ENCODE measurements at regions not wholly inside any gene's neighbourhood (a gene's known extent, or its start where the extent isn't known, plus 50 kb on each side); places are given as distances from the start of the nearest gene placed in this dataset.

GRCh38 chr6:167491438-167492099 is 166.7 kb downstream of the TTLL2 start:
- TF ChIP-seq EZH2 (IDR thresholded peaks at IDR 0.05; ENCODE audit: low read length, unreplicated experiment): no peak
- no peak for TF ChIP-seq CTCF (conservative IDR thresholded peaks at IDR 0.05; ENCODE audit: low read depth, low read length)
- TF ChIP-seq EZH2phosphoT487 (IDR thresholded peaks at IDR 0.05; ENCODE audit: borderline replicate concordance, low read length): no peak
- H3K9me2 ChIP-seq (replicated peaks; ENCODE audit: low read length): no peaks in the 10 kb centered on the region
- H3K79me2 ChIP-seq (ENCODE audit: low read length): no peaks in the 10 kb centered on the region
- H3K27me3 ChIP-seq (ENCODE audit: low read length): peaks cover 71% of the 10 kb centered on the region
- no peak overlapping the region for H3K27ac ChIP-seq (ENCODE audit: low read length)
- H3K4me1 ChIP-seq (ENCODE audit: insufficient read depth, low read length): no peaks in the 10 kb centered on the region
- BruUV-seq (replicated peaks): no TSS peak
- DNase-seq (no peak), ATAC-seq (no peak)
- no peak overlapping the region for H2AFZ ChIP-seq (ENCODE audit: low read length)
- no peak overlapping the region for H3K4me2 ChIP-seq (ENCODE audit: low read length)
- no peaks in the 10 kb centered on the region for H3K9me3 ChIP-seq (ENCODE audit: low read length)
- no peaks in the 10 kb centered on the region for H3K36me3 ChIP-seq (ENCODE audit: low read depth, low read length)
- no peaks in the 10 kb centered on the region for H4K20me1 ChIP-seq (ENCODE audit: low read length)
- no peak overlapping the region for H3K4me3 ChIP-seq (ENCODE audit: low read length)
- intact Hi-C loops (cut with micrococcal nuclease): no loop called here
- H3F3A ChIP-seq (ENCODE audit: low read length, unreplicated experiment): no peaks in the 10 kb centered on the region
- H3K9ac ChIP-seq (ENCODE audit: low read length): no peak overlapping the region
- ChIA-PET CTCF (no interaction called here), POLR2A (ENCODE audit: unreplicated experiment) (no interaction called here)

DNA sequence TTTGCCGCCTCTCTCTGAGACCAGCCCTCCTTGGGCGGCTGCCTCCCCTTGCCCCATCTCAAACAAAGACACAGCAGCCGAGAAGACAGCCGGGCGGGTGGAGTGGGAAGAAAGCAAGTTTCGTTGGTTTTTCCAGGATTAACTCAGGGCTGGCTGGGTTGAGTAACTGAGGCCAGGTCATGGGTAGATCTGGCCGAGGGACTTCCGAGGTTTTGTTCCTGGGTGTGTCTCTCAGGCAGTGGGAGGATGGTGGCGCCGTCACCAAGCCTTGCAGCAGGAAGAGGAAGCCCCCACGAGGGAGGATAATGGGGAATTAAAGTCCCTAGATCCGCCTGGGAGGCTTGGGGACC is 167.2 kb downstream of the TTLL2 start:
- no peaks in the 10 kb centered on the region for H3F3A ChIP-seq (ENCODE audit: low read length, unreplicated experiment)
- H3K79me2 ChIP-seq (ENCODE audit: low read length): no peaks in the 10 kb centered on the region
- H3K4me3 ChIP-seq (ENCODE audit: low read length): no peak overlapping the region
- ATAC-seq (no peak), DNase-seq (no peak)
- intact Hi-C loops (cut with micrococcal nuclease): no loop called here
- no peaks in the 10 kb centered on the region for H3K9me2 ChIP-seq (replicated peaks; ENCODE audit: low read length)
- H3K27ac ChIP-seq (ENCODE audit: low read length): no peak overlapping the region
- BruUV-seq (replicated peaks): no TSS peak
- H3K4me2 ChIP-seq (ENCODE audit: low read length): no peak overlapping the region
- peaks cover 67% of the 10 kb centered on the region for H3K27me3 ChIP-seq (ENCODE audit: low read length)
- TF ChIP-seq EZH2phosphoT487 (IDR thresholded peaks at IDR 0.05; ENCODE audit: borderline replicate concordance, low read length) (no peak), CTCF (conservative IDR thresholded peaks at IDR 0.05; ENCODE audit: low read depth, low read length) (no peak), EZH2 (IDR thresholded peaks at IDR 0.05; ENCODE audit: low read length, unreplicated experiment) (no peak)
- no peaks in the 10 kb centered on the region for H3K9me3 ChIP-seq (ENCODE audit: low read length)
- no peaks in the 10 kb centered on the region for H3K4me1 ChIP-seq (ENCODE audit: insufficient read depth, low read length)
- H3K36me3 ChIP-seq (ENCODE audit: low read depth, low read length): no peaks in the 10 kb centered on the region
- CTCF ChIA-PET: no interaction called here
- H2AFZ ChIP-seq (ENCODE audit: low read length): no peak overlapping the region
- H4K20me1 ChIP-seq (ENCODE audit: low read length): no peaks in the 10 kb centered on the region
- no peak overlapping the region for H3K9ac ChIP-seq (ENCODE audit: low read length)
- POLR2A ChIA-PET (ENCODE audit: unreplicated experiment): no interaction called here

- Histone ChIP-seq H3K79me2 (ENCODE audit: low read length) (no peaks in the 10 kb centered on the region), H3K9ac (ENCODE audit: low read length) (no peak overlapping the region), H3K4me1 (ENCODE audit: insufficient read depth, low read length) (no peaks in the 10 kb centered on the region), H3K4me3 (ENCODE audit: low read length) (no peak overlapping the region), H3K27ac (ENCODE audit: low read length) (no peak overlapping the region), H3K36me3 (ENCODE audit: low read depth, low read length) (no peaks in the 10 kb centered on the region), H3K4me2 (ENCODE audit: low read length) (no peak overlapping the region), H4K20me1 (ENCODE audit: low read length) (no peaks in the 10 kb centered on the region), H3F3A (ENCODE audit: low read length, unreplicated experiment) (no peaks in the 10 kb centered on the region), H3K27me3 (ENCODE audit: low read length) (peaks cover 55% of the 10 kb centered on the region), H2AFZ (ENCODE audit: low read length) (no peak overlapping the region), H3K9me2 (replicated peaks; ENCODE audit: low read length) (no peaks in the 10 kb centered on the region), H3K9me3 (ENCODE audit: low read length) (no peaks in the 10 kb centered on the region)
- no peak for TF ChIP-seq EZH2phosphoT487 (IDR thresholded peaks at IDR 0.05; ENCODE audit: borderline replicate concordance, low read length)
- no peak for TF ChIP-seq CTCF (conservative IDR thresholded peaks at IDR 0.05; ENCODE audit: low read depth, low read length)
- TF ChIP-seq EZH2 (IDR thresholded peaks at IDR 0.05; ENCODE audit: low read length, unreplicated experiment): no peak
- ATAC-seq (no peak), DNase-seq (no peak)
- no TSS peak for BruUV-seq (replicated peaks)
- intact Hi-C loops (cut with micrococcal nuclease): no loop called here
- ChIA-PET CTCF (no interaction called here), POLR2A (ENCODE audit: unreplicated experiment) (no interaction called here)
These were observed 168.4 kb downstream of the TTLL2 start for GRCh38 chr6:167493310-167493709.
